DMS 273 (cell line): ENCODE measurements at regions not wholly inside any gene's neighbourhood (a gene's known extent, or its start where the extent isn't known, plus 50 kb on each side); places are given as distances from the start of the nearest gene placed in this dataset.
"Not testable (repeated sequence)": the region's sequence is repeated elsewhere in the genome, so short reads cannot be mapped to it uniquely, and the experiment has no call there.

Experiments used
- DNase-seq: peaks from one replicate; lab custom pipeline; 2025; ENCODE audit not compliant: unreplicated experiment; lab: John Stamatoyannopoulos, UW

GRCh38 chr16:33913601-33914000 lies 454.2 kb downstream of the TP53TG3F start:
- DNase-seq, result peak; percentile 39

GRCh38 chr16:33920761-33921545 lies 461.5 kb downstream of the TP53TG3F start:
- DNase-seq, result not testable (repeated sequence)

- DNase-seq, result not testable (repeated sequence)
Measured at GRCh38 chr16:33922914-33923313, 463.5 kb downstream of the TP53TG3F start.

- DNase-seq, result not testable (repeated sequence)
Measured at GRCh38 chr16:33928026-33928425, 468.6 kb downstream of the TP53TG3F start.

- not testable (repeated sequence) for DNase-seq
Measured at GRCh38 chr16:33932191-33932590, 472.8 kb downstream of the TP53TG3F start.

- not testable (repeated sequence) for DNase-seq
Measured at GRCh38 chr16:33933039-33933438, 473.6 kb downstream of the TP53TG3F start.

GRCh38 chr16:33935766-33936165 lies 476.4 kb downstream of the TP53TG3F start:
- DNase-seq, result not testable (repeated sequence)

- not testable (repeated sequence) for DNase-seq
Measured at GRCh38 chr16:33938097-33938496, 478.7 kb downstream of the TP53TG3F start.

- not testable (repeated sequence) for DNase-seq
Measured at GRCh38 chr16:33961536-33961935, 502.1 kb downstream of the TP53TG3F start.

GRCh38 chr16:33965534-33965933 lies 506.1 kb downstream of the TP53TG3F start:
- not testable (repeated sequence) for DNase-seq

GRCh38 chr16:33966855-33967254 lies 507.4 kb downstream of the TP53TG3F start:
- not testable (repeated sequence) for DNase-seq

- DNase-seq, result not testable (repeated sequence)
Measured at GRCh38 chr16:33974557-33974956, 515.1 kb downstream of the TP53TG3F start.

GRCh38 chr16:33975744-33976143 lies 516.3 kb downstream of the TP53TG3F start:
- DNase-seq, result not testable (repeated sequence)

GRCh38 chr16:33976521-33976920 lies 517.1 kb downstream of the TP53TG3F start:
- not testable (repeated sequence) for DNase-seq

GRCh38 chr16:33978784-33979183 lies 519.4 kb downstream of the TP53TG3F start:
- not testable (repeated sequence) for DNase-seq

- not testable (repeated sequence) for DNase-seq
Measured at GRCh38 chr16:33979613-33980012, 520.2 kb downstream of the TP53TG3F start.

GRCh38 chr16:33980736-33981135 lies 521.3 kb downstream of the TP53TG3F start:
- DNase-seq, result not testable (repeated sequence)

- not testable (repeated sequence) for DNase-seq
Measured at GRCh38 chr16:33984428-33984827, 525.0 kb downstream of the TP53TG3F start.

GRCh38 chr16:33986521-33986920 lies 527.1 kb downstream of the TP53TG3F start:
- DNase-seq, result not testable (repeated sequence)

- not testable (repeated sequence) for DNase-seq
Measured at GRCh38 chr16:33987348-33987963, 528.0 kb downstream of the TP53TG3F start.

GRCh38 chr16:33988012-33988411 lies 528.6 kb downstream of the TP53TG3F start:
- not testable (repeated sequence) for DNase-seq

GRCh38 chr16:33990488-33990887 lies 531.1 kb downstream of the TP53TG3F start:
- DNase-seq, result not testable (repeated sequence)
